ENCODE measurements at regions not wholly inside any gene's neighbourhood (a gene's known extent, or its start where the extent isn't known, plus 50 kb on each side); places are given as distances from the start of the nearest gene placed in this dataset.

DNA sequence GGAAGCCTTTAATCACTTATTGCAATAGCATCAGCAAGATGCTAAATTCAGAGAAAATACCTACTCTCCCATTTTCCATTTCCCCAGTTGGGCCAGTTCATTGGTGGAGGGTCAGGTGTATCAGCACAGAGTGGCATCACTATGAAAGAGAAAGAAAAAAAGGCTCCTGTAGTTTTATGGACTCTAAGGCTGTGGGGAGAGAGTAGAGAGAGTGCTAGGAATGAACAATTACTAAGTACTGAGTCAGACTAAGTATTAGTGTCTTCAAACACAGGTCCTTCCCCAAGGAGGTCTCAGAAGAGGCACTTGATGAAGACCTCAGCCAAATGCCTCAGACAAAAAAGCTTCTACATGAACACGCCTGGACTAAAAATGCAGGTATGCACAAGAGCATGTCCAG, 1061.9 kb downstream of the FSTL5 start:
- TF ChIP-seq, protein P1, sequence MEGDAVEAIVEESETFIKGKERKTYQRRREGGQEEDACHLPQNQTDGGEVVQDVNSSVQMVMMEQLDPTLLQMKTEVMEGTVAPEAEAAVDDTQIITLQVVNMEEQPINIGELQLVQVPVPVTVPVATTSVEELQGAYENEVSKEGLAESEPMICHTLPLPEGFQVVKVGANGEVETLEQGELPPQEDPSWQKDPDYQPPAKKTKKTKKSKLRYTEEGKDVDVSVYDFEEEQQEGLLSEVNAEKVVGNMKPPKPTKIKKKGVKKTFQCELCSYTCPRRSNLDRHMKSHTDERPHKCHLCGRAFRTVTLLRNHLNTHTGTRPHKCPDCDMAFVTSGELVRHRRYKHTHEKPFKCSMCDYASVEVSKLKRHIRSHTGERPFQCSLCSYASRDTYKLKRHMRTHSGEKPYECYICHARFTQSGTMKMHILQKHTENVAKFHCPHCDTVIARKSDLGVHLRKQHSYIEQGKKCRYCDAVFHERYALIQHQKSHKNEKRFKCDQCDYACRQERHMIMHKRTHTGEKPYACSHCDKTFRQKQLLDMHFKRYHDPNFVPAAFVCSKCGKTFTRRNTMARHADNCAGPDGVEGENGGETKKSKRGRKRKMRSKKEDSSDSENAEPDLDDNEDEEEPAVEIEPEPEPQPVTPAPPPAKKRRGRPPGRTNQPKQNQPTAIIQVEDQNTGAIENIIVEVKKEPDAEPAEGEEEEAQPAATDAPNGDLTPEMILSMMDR (IDR thresholded peaks at IDR 0.05; ENCODE audit: poor library complexity, severe bottlenecking): no peak
- TF ChIP-seq TAF1 (IDR thresholded peaks at IDR 0.05; ENCODE audit: low read depth): no peak
- TF ChIP-seq EP300 (conservative IDR thresholded peaks at IDR 0.05; ENCODE audit: poor library complexity, severe bottlenecking): no peak
- TF ChIP-seq, protein P2, sequence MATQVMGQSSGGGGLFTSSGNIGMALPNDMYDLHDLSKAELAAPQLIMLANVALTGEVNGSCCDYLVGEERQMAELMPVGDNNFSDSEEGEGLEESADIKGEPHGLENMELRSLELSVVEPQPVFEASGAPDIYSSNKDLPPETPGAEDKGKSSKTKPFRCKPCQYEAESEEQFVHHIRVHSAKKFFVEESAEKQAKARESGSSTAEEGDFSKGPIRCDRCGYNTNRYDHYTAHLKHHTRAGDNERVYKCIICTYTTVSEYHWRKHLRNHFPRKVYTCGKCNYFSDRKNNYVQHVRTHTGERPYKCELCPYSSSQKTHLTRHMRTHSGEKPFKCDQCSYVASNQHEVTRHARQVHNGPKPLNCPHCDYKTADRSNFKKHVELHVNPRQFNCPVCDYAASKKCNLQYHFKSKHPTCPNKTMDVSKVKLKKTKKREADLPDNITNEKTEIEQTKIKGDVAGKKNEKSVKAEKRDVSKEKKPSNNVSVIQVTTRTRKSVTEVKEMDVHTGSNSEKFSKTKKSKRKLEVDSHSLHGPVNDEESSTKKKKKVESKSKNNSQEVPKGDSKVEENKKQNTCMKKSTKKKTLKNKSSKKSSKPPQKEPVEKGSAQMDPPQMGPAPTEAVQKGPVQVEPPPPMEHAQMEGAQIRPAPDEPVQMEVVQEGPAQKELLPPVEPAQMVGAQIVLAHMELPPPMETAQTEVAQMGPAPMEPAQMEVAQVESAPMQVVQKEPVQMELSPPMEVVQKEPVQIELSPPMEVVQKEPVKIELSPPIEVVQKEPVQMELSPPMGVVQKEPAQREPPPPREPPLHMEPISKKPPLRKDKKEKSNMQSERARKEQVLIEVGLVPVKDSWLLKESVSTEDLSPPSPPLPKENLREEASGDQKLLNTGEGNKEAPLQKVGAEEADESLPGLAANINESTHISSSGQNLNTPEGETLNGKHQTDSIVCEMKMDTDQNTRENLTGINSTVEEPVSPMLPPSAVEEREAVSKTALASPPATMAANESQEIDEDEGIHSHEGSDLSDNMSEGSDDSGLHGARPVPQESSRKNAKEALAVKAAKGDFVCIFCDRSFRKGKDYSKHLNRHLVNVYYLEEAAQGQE (IDR thresholded peaks at IDR 0.05; ENCODE audit: borderline replicate concordance): no peak
- no peak for TF ChIP-seq RAD21 (conservative IDR thresholded peaks at IDR 0.05)

All from neural cell (in vitro differentiated cells).